ENCODE measurements at regions not wholly inside any gene's neighbourhood (a gene's known extent, or its start where the extent isn't known, plus 50 kb on each side); places are given as distances from the start of the nearest gene placed in this dataset.

DNA sequence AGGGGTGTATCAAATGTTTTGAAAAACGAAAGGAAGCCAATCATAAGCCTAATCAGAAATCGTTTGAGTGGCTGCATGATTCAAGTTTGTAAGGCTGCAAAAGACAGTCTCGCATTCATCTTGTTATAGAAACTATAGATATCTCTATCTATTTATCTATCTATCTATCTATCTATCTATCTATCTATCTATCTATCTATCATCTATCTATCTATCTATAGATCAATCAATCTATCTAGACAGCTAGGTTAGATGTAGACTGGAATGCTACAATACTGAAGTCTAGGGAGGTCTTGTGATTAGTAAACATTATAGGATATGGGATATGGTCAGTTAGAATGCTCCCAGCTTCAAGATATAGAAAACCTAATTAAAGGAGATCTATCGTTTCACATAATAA is 52.2 kb upstream of the BTG1 start:
- H3K27me3 ChIP-seq, result no peaks in the 10 kb centered on the region
- no peaks in the 10 kb centered on the region for H3K36me3 ChIP-seq
- H3K4me1 ChIP-seq, result no peaks in the 10 kb centered on the region
- H3K4me3 ChIP-seq, result no peak overlapping the region
- intact Hi-C loops (cut with DNase I; ENCODE audit: low total_unique reads), result no loop called here
- H3K9me3 ChIP-seq, result no peaks in the 10 kb centered on the region
- no peak for DNase-seq
- TF ChIP-seq, protein P1, sequence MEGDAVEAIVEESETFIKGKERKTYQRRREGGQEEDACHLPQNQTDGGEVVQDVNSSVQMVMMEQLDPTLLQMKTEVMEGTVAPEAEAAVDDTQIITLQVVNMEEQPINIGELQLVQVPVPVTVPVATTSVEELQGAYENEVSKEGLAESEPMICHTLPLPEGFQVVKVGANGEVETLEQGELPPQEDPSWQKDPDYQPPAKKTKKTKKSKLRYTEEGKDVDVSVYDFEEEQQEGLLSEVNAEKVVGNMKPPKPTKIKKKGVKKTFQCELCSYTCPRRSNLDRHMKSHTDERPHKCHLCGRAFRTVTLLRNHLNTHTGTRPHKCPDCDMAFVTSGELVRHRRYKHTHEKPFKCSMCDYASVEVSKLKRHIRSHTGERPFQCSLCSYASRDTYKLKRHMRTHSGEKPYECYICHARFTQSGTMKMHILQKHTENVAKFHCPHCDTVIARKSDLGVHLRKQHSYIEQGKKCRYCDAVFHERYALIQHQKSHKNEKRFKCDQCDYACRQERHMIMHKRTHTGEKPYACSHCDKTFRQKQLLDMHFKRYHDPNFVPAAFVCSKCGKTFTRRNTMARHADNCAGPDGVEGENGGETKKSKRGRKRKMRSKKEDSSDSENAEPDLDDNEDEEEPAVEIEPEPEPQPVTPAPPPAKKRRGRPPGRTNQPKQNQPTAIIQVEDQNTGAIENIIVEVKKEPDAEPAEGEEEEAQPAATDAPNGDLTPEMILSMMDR (IDR thresholded peaks at IDR 0.05), result no peak
- H3K27ac ChIP-seq, result no peak overlapping the region

DNA sequence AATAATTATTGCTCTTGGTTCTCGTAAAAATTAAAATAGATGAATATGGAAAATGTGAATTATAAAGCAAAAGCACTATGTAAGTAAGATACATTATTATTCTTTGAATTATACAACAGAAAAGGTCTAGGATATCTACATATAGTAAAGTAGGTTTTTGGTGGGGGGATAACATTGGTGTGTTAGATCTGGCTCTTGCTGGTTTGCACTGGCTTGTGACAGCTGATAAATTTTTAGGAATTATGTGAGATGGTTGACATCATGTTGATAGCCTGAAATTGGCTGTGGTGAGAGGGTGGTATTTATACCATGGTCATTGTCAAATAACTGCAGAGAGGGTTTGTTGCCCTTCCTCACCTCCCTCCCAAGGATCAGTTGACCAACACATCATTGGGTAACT is 50.7 kb upstream of the BTG1 start:
- no peaks in the 10 kb centered on the region for H3K4me1 ChIP-seq
- no peaks in the 10 kb centered on the region for H3K36me3 ChIP-seq
- no peaks in the 10 kb centered on the region for H3K9me3 ChIP-seq
- no peak overlapping the region for H3K4me3 ChIP-seq
- intact Hi-C loops (cut with DNase I; ENCODE audit: low total_unique reads), result no loop called here
- TF ChIP-seq, protein P1 (IDR thresholded peaks at IDR 0.05), result no peak
- no peak overlapping the region for H3K27ac ChIP-seq
- DNase-seq, result no peak
- no peaks in the 10 kb centered on the region for H3K27me3 ChIP-seq
